Renal cortex interstitium (tissue), 11 donors: ENCODE measurements at regions not wholly inside any gene's neighbourhood (a gene's known extent, or its start where the extent isn't known, plus 50 kb on each side); places are given as distances from the start of the nearest gene placed in this dataset.
A peak's percentile ranks its signal among the peaks of the same experiment; 100 is the strongest.

Experiments used
- DNase-seq, 11 donors: peaks; one replicate each; pipeline ENCODE4 v3.0.0-alpha.2; 2013; ENCODE audit warnings: low read depth in 9 of 11, low spot score in 4 of 11; ENCODE audit errors: extremely low read depth in 1 of 11

GRCh38 chr6:65798280-65799014, 91.4 kb upstream of the EYS start:
- no peak for DNase-seq

GRCh38 chr6:65790666-65791065, 83.6 kb upstream of the EYS start:
- no peak for DNase-seq

GRCh38 chr6:65787787-65788186, 80.8 kb upstream of the EYS start:
- DNase-seq, result no peak

- no peak for DNase-seq
Observed at GRCh38 chr6:65786815-65787214, 79.8 kb upstream of the EYS start.

GRCh38 chr6:65780691-65781090, 73.7 kb upstream of the EYS start:
- no peak for DNase-seq

GRCh38 chr6:65776332-65776731, 69.3 kb upstream of the EYS start:
- DNase-seq, result peak in 3 of 11 donors; percentile 0 to 3 (median 1)

GRCh38 chr6:65771946-65772345, 64.9 kb upstream of the EYS start:
- no peak for DNase-seq

GRCh38 chr6:65761890-65762289, 54.9 kb upstream of the EYS start:
- no peak for DNase-seq

- no peak for DNase-seq
Observed at GRCh38 chr6:65760285-65760684, 53.3 kb upstream of the EYS start.
